Psoas muscle (tissue), 7 donors: ENCODE measurements at regions not wholly inside any gene's neighbourhood (a gene's known extent, or its start where the extent isn't known, plus 50 kb on each side); places are given as distances from the start of the nearest gene placed in this dataset.

ENCODE experiments used
- ATAC-seq, 4 donors: fragments of 200-7000 bp; cut with Tn5 transposase; one replicate each; pipeline ENCODE4 v1.9.1; 2020; ENCODE audit warnings: moderate library complexity in 3 of 4, mild to moderate bottlenecking in 2 of 4
- DNase-seq, 2 donors: peaks; one replicate each; pipeline ENCODE4 v3.0.0-alpha.2; 2020
- H3K27ac ChIP-seq: fragments of 200-600 bp; one replicate; pipeline ENCODE4 v1.8.0; 2022
- H3K27me3 ChIP-seq, 3 donors: fragments of 200-600 bp in 1 of 3; one replicate each; pipeline versions ENCODE4 v1.6.1 to v1.8.0; 2013 to 2022; ENCODE audit warnings: low read length in 2 of 3, mild to moderate bottlenecking in 2 of 3, moderate library complexity in 1 of 3; ENCODE audit not compliant: insufficient read depth in 3 of 3
- H3K36me3 ChIP-seq, 2 donors: fragments of 200-600 bp in 1 of 2; one replicate each; pipeline versions ENCODE4 v1.6.1 to v1.8.0; 2013 to 2022; ENCODE audit warnings: low read depth in 1 of 2, mild to moderate bottlenecking in 1 of 2, moderate library complexity in 1 of 2; ENCODE audit not compliant: insufficient read depth in 1 of 2
- H3K4me1 ChIP-seq: fragments of 200-600 bp; one replicate; pipeline ENCODE4 v1.8.0; 2022
- H3K4me3 ChIP-seq: fragments of 200-600 bp; one replicate; pipeline ENCODE4 v1.8.0; 2022; ENCODE audit warnings: mild to moderate bottlenecking
- H3K9me3 ChIP-seq: fragments of 200-600 bp; one replicate; pipeline ENCODE4 v1.8.0; 2022
- CTCF ChIP-seq: fragments of 200-600 bp; IDR thresholded peaks from one replicate; pipeline ENCODE4 v1.8.0; 2022; ENCODE audit warnings: antibody characterized with exemption
- WGBS, 3 donors: extraction: QIAGEN DNeasy Blood & Tissue Kit; methylation state at CpG; one replicate each; pipeline versions ENCODE4 v1.1.6 to v1.1.7; 2013; 5-methylcytosine and 5-hydroxymethylcytosine counted together
- intact Hi-C, 2 donors: fragments of 100-400 bp; cut with DNase I; formaldehyde crosslinking; loops; one replicate each; pipeline versions ENCODE4 v1.11.0 to v1.14.2; 2022
- donor health status: healthy with polysubstance abuse.
- donor health status: DM: no; HTN: no; CAD: no; lungs with moderate emphysema.
- donor health status: Bipolar disorder and iron deficiency.
- donor health status: healthy.
- donor health status: DM: yes; HTN: yes; CAD: no.
- donor health status: DM: no; HTN: no; CAD: no.
- donor health status: DM: yes; HTN: yes; CAD: no.

- Histone ChIP-seq H3K36me3 (no peaks in the 10 kb centered on the region), H3K27ac (peak overlapping the region; percentile 53), H3K4me3 (no peak overlapping the region), H3K27me3 (no peaks in the 10 kb centered on the region), H3K4me1 (peaks cover 61% of the 10 kb centered on the region), H3K9me3 (no peaks in the 10 kb centered on the region)
- TF ChIP-seq CTCF: no peak
- ATAC-seq (no peak), DNase-seq (no peak)
- 7 to 35% (median 13%) methylated on average over 2 of the region's 2 CpGs for WGBS, 3 donors
- intact Hi-C loops: loop anchor here in 1 of 2 donors (5.0 kb wide), 2 partner anchors 58 to 448 kb away; no protein-coding TSS in a partner anchor
Measured at GRCh38 chr12:46445551-46446235, 73.1 kb upstream of the SLC38A2 start.

- WGBS, 3 donors: 66 to 82% (median 69%) methylated on average over 4 of the region's 4 CpGs
- TF ChIP-seq CTCF: no peak
- Histone ChIP-seq H3K9me3 (no peaks in the 10 kb centered on the region), H3K36me3 (no peaks in the 10 kb centered on the region), H3K4me1 (peaks cover 58% of the 10 kb centered on the region), H3K27ac (peak overlapping the region; percentile 53), H3K4me3 (no peak overlapping the region), H3K27me3 (no peaks in the 10 kb centered on the region)
- DNase-seq: no peak
- intact Hi-C loops: loop anchor here in 1 of 2 donors (5.0 kb wide), 2 partner anchors 58 to 448 kb away; no protein-coding TSS in a partner anchor
- ATAC-seq: no peak
Measured at GRCh38 chr12:46445093-46445492, 72.5 kb upstream of the SLC38A2 start.

GRCh38 chr12:46443594-46444263 lies 71.2 kb upstream of the SLC38A2 start:
- Histone ChIP-seq H3K4me3 (no peak overlapping the region), H3K27ac (peak overlapping the region; percentile 47), H3K36me3 (no peaks in the 10 kb centered on the region), H3K27me3 (no peaks in the 10 kb centered on the region), H3K9me3 (no peaks in the 10 kb centered on the region), H3K4me1 (peaks cover 59% of the 10 kb centered on the region)
- ATAC-seq (peak; percentile 17 to 60 (median 33)), DNase-seq (no peak)
- TF ChIP-seq CTCF: no peak
- intact Hi-C loops: no loop called here
- WGBS, 3 donors: 23 to 28% (median 26%) methylated on average over 3 of the region's 3 CpGs

GRCh38 chr12:46442738-46443137 lies 70.2 kb upstream of the SLC38A2 start:
- intact Hi-C loops: no loop called here
- Histone ChIP-seq H3K27ac (no peak overlapping the region), H3K4me1 (peaks cover 55% of the 10 kb centered on the region), H3K36me3 (no peaks in the 10 kb centered on the region), H3K4me3 (no peak overlapping the region), H3K9me3 (no peaks in the 10 kb centered on the region), H3K27me3 (no peaks in the 10 kb centered on the region)
- 83 to 91% (median 85%) methylated on average over 2 of the region's 2 CpGs for WGBS, 3 donors
- DNase-seq (no peak), ATAC-seq (no peak)
- no peak for TF ChIP-seq CTCF
